ENCODE measurements at regions not wholly inside any gene's neighbourhood (a gene's known extent, or its start where the extent isn't known, plus 50 kb on each side); places are given as distances from the start of the nearest gene placed in this dataset.

DNA sequence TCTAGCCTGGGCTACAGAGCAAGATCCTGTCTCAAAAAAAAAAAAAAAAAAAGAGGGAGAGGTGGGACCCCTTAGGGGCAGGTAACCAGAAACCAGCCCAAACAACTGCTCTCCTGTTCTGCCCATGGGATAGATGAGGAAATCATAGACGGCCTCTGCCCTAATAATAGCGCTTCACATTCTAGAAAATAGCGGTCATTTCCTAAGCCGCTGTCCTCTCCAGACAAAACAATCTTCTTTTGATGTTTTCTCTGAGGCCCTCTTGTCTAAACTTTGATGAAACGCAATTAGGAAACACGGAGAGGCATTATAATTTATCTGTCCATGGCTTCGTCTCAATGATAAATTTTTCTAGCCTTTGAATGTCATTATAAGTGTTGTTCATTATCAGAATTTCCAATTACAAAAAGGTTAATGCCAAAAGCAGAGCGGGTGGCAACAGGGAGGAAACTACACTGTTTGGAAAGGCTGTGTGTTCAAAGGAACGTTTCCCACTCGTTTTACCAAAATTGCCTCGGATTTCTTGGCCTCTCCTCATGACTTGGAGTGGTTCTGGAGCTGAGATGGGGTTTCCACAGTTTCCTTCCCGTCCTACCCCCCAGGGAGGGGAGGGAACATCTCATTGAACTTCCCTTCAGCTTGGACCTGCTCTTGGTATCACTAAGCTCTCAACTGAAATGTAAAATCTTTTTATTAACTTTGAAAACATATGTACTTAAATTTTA lies 151.6 kb upstream of the ZNF236 start:
- TF ChIP-seq, protein P1, sequence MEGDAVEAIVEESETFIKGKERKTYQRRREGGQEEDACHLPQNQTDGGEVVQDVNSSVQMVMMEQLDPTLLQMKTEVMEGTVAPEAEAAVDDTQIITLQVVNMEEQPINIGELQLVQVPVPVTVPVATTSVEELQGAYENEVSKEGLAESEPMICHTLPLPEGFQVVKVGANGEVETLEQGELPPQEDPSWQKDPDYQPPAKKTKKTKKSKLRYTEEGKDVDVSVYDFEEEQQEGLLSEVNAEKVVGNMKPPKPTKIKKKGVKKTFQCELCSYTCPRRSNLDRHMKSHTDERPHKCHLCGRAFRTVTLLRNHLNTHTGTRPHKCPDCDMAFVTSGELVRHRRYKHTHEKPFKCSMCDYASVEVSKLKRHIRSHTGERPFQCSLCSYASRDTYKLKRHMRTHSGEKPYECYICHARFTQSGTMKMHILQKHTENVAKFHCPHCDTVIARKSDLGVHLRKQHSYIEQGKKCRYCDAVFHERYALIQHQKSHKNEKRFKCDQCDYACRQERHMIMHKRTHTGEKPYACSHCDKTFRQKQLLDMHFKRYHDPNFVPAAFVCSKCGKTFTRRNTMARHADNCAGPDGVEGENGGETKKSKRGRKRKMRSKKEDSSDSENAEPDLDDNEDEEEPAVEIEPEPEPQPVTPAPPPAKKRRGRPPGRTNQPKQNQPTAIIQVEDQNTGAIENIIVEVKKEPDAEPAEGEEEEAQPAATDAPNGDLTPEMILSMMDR (conservative IDR thresholded peaks at IDR 0.05; ENCODE audit: low read depth, low read length) = no peak
- no peak for TF ChIP-seq EZH2phosphoT487 (IDR thresholded peaks at IDR 0.05; ENCODE audit: borderline replicate concordance, low read length)
- no peak for TF ChIP-seq EZH2 (IDR thresholded peaks at IDR 0.05; ENCODE audit: low read length, unreplicated experiment)
